ENCODE measurements at regions not wholly inside any gene's neighbourhood (a gene's known extent, or its start where the extent isn't known, plus 50 kb on each side); places are given as distances from the start of the nearest gene placed in this dataset.

DNA sequence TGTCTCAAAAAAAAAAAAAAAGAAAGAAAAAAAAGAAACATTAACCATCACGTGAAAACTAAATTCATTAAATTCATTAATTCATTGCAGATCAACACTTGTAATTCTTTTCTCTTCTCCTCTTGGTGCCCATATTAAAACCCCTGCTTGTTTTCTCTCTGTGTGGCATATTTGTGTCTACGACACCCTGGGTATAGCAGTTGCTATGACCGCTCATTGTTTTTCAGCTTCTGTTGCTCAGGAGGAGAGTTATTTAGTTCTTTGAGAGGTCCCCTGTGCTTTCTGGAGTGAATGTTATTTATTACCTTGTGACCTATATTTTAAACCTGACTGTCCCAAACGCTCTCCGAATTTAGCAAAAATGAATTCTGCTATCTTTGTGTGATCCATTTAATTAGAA is 62.3 kb upstream of the CLMP start:
- no peak for TF ChIP-seq CTCF (IDR thresholded peaks at IDR 0.05; ENCODE audit: low read depth, low read length)
- no peak overlapping the region for H3K4me3 ChIP-seq (ENCODE audit: low read depth, low read length)

GRCh38 chr11:123255909-123256308 is 60.9 kb upstream of the CLMP start:
- no peak for TF ChIP-seq CTCF (IDR thresholded peaks at IDR 0.05; ENCODE audit: low read depth, low read length)
- no peak overlapping the region for H3K4me3 ChIP-seq (ENCODE audit: low read depth, low read length)

GRCh38 chr11:123254357-123254756 is 59.3 kb upstream of the CLMP start:
- no peak overlapping the region for H3K4me3 ChIP-seq (ENCODE audit: low read depth, low read length)
- no peak for TF ChIP-seq CTCF (IDR thresholded peaks at IDR 0.05; ENCODE audit: low read depth, low read length)

GRCh38 chr11:123253911-123254310 is 58.9 kb upstream of the CLMP start:
- TF ChIP-seq CTCF (IDR thresholded peaks at IDR 0.05; ENCODE audit: low read depth, low read length), result no peak
- H3K4me3 ChIP-seq (ENCODE audit: low read depth, low read length), result no peak overlapping the region

GRCh38 chr11:123253223-123253622 is 58.2 kb upstream of the CLMP start:
- no peak overlapping the region for H3K4me3 ChIP-seq (ENCODE audit: low read depth, low read length)
- no peak for TF ChIP-seq CTCF (IDR thresholded peaks at IDR 0.05; ENCODE audit: low read depth, low read length)

- no peak overlapping the region for H3K4me3 ChIP-seq (ENCODE audit: low read depth, low read length)
- TF ChIP-seq CTCF (IDR thresholded peaks at IDR 0.05; ENCODE audit: low read depth, low read length), result no peak
These were observed 56.8 kb upstream of the CLMP start for GRCh38 chr11:123251657-123252344.

- H3K4me3 ChIP-seq (ENCODE audit: low read depth, low read length), result no peak overlapping the region
- no peak for TF ChIP-seq CTCF (IDR thresholded peaks at IDR 0.05; ENCODE audit: low read depth, low read length)
These were observed 56.0 kb upstream of the CLMP start for GRCh38 chr11:123250892-123251656.
